ENCODE measurements at regions not wholly inside any gene's neighbourhood (a gene's known extent, or its start where the extent isn't known, plus 50 kb on each side); places are given as distances from the start of the nearest gene placed in this dataset.

DNA sequence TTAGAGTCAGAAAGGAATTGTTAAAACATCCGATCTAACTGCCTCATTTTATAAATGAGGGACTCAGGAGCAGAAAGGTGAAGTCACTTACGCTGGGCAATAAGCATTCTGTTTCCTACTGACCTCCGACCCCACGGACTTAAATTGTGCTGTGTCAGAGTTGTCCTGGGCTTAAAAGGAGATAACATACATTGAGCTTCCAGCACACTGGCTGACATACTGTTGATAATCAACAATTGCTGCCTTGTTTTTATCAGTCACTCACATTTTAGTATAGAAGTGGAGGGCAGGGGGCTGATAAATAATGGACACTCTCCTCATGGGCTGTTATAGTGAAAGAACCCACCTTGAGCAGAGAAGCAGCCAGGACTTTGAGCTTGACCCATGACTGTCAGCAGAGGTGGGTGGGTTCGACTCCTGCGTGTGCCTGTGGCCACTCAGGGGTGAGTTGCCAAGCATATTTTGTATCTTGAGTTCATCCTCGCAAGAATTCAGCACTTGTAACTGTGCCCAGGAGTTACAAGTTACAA, 166.5 kb upstream of the JARID2 start:
- intact Hi-C loops (cut with DNase I; ENCODE audit: low total_unique reads): no loop called here
- Histone ChIP-seq H3K27me3 (no peaks in the 10 kb centered on the region), H3K4me1 (peaks cover 0 to 8% (median 2%) of the 10 kb centered on the region in 4 donors), H3K36me3 (no peaks in the 10 kb centered on the region), H3K4me3 (no peak overlapping the region), H3K27ac (no peak overlapping the region), H3K9me3 (no peaks in the 10 kb centered on the region)
- 47 to 57% (median 52%) methylated on average over 7 of the region's 7 CpGs for WGBS, 5 donors
- TF ChIP-seq POLR2A (IDR thresholded peaks at IDR 0.05): no peak
- no peak for TF ChIP-seq EP300 (IDR thresholded peaks at IDR 0.05)
- TF ChIP-seq, protein P1, sequence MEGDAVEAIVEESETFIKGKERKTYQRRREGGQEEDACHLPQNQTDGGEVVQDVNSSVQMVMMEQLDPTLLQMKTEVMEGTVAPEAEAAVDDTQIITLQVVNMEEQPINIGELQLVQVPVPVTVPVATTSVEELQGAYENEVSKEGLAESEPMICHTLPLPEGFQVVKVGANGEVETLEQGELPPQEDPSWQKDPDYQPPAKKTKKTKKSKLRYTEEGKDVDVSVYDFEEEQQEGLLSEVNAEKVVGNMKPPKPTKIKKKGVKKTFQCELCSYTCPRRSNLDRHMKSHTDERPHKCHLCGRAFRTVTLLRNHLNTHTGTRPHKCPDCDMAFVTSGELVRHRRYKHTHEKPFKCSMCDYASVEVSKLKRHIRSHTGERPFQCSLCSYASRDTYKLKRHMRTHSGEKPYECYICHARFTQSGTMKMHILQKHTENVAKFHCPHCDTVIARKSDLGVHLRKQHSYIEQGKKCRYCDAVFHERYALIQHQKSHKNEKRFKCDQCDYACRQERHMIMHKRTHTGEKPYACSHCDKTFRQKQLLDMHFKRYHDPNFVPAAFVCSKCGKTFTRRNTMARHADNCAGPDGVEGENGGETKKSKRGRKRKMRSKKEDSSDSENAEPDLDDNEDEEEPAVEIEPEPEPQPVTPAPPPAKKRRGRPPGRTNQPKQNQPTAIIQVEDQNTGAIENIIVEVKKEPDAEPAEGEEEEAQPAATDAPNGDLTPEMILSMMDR (IDR thresholded peaks at IDR 0.05): no peak
- no peak for TF ChIP-seq POLR2AphosphoS5 (IDR thresholded peaks at IDR 0.05)
- no peak for DNase-seq

DNA sequence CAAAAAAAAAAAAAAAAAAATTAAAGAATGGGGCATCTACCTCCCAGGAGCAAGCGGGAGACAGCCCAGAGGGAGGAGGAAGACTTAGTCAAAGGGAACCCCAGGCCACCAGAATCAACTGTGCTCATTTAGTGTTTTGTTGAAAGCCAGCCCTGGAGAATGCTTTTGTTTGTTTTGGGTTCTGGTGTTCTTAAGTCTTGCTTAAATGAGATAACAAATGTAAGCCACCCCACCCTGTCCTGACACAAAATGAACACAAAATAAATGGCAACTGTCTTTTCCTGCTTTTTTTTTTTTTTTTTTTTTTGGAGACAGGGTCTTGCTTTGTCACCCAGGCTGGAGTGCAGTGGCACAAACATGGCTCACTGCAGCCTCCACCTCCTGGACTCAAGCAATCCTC, 165.0 kb upstream of the JARID2 start:
- 79 to 100% (median 86%) methylated on average over 1 of the region's 1 CpG for WGBS, 5 donors
- Histone ChIP-seq H3K36me3 (no peaks in the 10 kb centered on the region), H3K9me3 (no peaks in the 10 kb centered on the region), H3K4me3 (no peak overlapping the region), H3K27me3 (no peaks in the 10 kb centered on the region), H3K27ac (no peak overlapping the region), H3K4me1 (peaks cover 0 to 8% (median 2%) of the 10 kb centered on the region in 4 donors)
- TF ChIP-seq, protein P1 (IDR thresholded peaks at IDR 0.05): no peak
- TF ChIP-seq POLR2A (IDR thresholded peaks at IDR 0.05) (no peak), EP300 (IDR thresholded peaks at IDR 0.05) (no peak), POLR2AphosphoS5 (IDR thresholded peaks at IDR 0.05) (no peak)
- intact Hi-C loops (cut with DNase I; ENCODE audit: low total_unique reads): no loop called here
- no peak for DNase-seq

DNA sequence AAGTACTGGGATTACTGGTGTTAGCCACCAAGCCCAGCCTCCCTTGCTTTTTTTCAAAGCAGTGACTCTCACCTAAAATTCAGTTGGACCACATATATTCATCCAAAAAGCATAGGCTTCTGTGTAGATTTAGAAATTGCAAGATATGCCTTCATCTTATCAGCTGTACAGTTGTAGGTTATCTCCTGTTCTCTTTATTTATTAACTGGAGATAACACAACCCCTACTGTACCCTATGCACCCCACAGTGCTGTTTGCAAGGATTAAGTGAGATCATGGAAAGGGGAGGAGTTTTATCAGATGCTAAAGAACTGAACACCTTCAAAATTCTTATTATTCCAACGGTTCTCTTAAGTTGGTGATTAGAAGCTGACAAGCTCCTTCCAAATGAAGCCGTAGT, 164.4 kb upstream of the JARID2 start:
- no peaks in the 10 kb centered on the region for H3K9me3 ChIP-seq
- 24 to 51% (median 38%) methylated on average over 2 of the region's 2 CpGs for WGBS, 5 donors
- intact Hi-C loops (cut with DNase I; ENCODE audit: low total_unique reads): no loop called here
- peaks cover 0 to 8% (median 2%) of the 10 kb centered on the region in 4 donors for H3K4me1 ChIP-seq
- no peak for DNase-seq
- H3K4me3 ChIP-seq: no peak overlapping the region
- no peaks in the 10 kb centered on the region for H3K36me3 ChIP-seq
- H3K27me3 ChIP-seq: no peaks in the 10 kb centered on the region
- H3K27ac ChIP-seq: no peak overlapping the region
- TF ChIP-seq, protein P1 (IDR thresholded peaks at IDR 0.05): no peak
- TF ChIP-seq POLR2A (IDR thresholded peaks at IDR 0.05) (no peak), EP300 (IDR thresholded peaks at IDR 0.05) (no peak), POLR2AphosphoS5 (IDR thresholded peaks at IDR 0.05) (no peak)

DNA sequence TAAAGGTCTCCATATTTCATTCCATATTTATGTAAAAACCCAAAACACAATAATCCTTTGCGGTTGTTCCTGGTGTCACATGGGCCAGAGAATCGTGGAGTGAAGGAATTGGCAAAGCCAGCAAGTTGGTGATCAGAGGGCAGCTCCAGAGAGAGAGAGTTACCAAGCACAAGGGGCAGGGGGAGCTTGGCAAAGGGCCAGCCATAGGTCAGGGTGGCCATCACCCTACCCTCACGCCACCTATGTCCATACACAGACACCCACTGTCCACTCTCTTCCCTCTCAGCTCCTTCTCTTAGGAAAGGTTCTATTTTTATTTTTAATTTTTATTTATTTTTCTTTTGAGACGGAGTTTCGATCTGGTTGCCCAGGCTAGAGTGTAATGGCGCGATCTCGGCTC, 163.2 kb upstream of the JARID2 start:
- DNase-seq: no peak
- no peaks in the 10 kb centered on the region for H3K9me3 ChIP-seq
- WGBS, 5 donors: 88 to 95% (median 92%) methylated on average over 8 of the region's 8 CpGs
- TF ChIP-seq, protein P1 (IDR thresholded peaks at IDR 0.05): no peak
- TF ChIP-seq POLR2A (IDR thresholded peaks at IDR 0.05): no peak
- TF ChIP-seq POLR2AphosphoS5 (IDR thresholded peaks at IDR 0.05): no peak
- TF ChIP-seq EP300 (IDR thresholded peaks at IDR 0.05): no peak
- no peaks in the 10 kb centered on the region for H3K27me3 ChIP-seq
- peaks cover 0 to 11% (median 2%) of the 10 kb centered on the region in 4 donors for H3K4me1 ChIP-seq
- intact Hi-C loops (cut with DNase I; ENCODE audit: low total_unique reads): no loop called here
- H3K4me3 ChIP-seq: no peak overlapping the region
- no peak overlapping the region for H3K27ac ChIP-seq
- H3K36me3 ChIP-seq: no peaks in the 10 kb centered on the region
